Endothelial cell of umbilical vein (primary cell): ENCODE measurements at regions not wholly inside any gene's neighbourhood (a gene's known extent, or its start where the extent isn't known, plus 50 kb on each side); places are given as distances from the start of the nearest gene placed in this dataset.

Experiments used
- BruUV-seq: library from RNA; stranded (reverse); fragments of 400-500 nt; replicated peaks from 2 replicates; lab custom pipeline; 2021; lab: Mats Ljungman, UMichigan
- CTCF ChIA-PET: fragments of 300-600, 350-600 bp; sonication (Branson Sonifier 250); formaldehyde crosslinking; loops from one replicate; lab custom pipeline; 2021; ENCODE audit warnings: antibody characterized with exemption, inconsistent platforms; lab: Charles Lee
- POLR2A ChIA-PET: fragments of 300-600, 350-600 bp; sonication (Branson Sonifier 250); formaldehyde crosslinking; loops from one replicate; lab custom pipeline; 2021; ENCODE audit warnings: antibody characterized with exemption, inconsistent platforms; lab: Charles Lee
- DNase-seq: peaks from one replicate; pipeline ENCODE4 v3.0.0-alpha.2; 2011; ENCODE audit warnings: low read depth, low spot score
- FAIRE-seq: peaks from 2 replicates; lab custom pipeline; 2011; peaks lifted over from hg19 to GRCh38; lab: Jason Lieb, UNC
- H2AFZ ChIP-seq: 2 replicates; pipeline ENCODE4 v1.6.0; 2012; ENCODE audit warnings: low read depth, low read length, control low read depth, inconsistent platforms
- H3K27ac ChIP-seq: 2 replicates; pipeline ENCODE4 v1.5.1; 2011; ENCODE audit warnings: low read depth, mild to moderate bottlenecking, control low read depth, low read length, moderate library complexity; ENCODE audit not compliant: insufficient read depth
- H3K27me3 ChIP-seq, 2 experiments: 2 replicates each; pipeline versions ENCODE4 v1.6.0 to v1.6.1; 2011; ENCODE audit warnings: low read length in 2 of 2, mixed read lengths in 1 of 2; ENCODE audit not compliant: control insufficient read depth in 2 of 2, insufficient read depth in 2 of 2
- H3K36me3 ChIP-seq, 2 experiments: 2 replicates in 1 of 2; 3 replicates in 1 of 2; pipeline ENCODE4 v1.5.1; 2011; ENCODE audit warnings: low read length in 2 of 2, mild to moderate bottlenecking in 1 of 2, moderate library complexity in 1 of 2; ENCODE audit not compliant: control insufficient read depth in 2 of 2, insufficient read depth in 2 of 2; ENCODE audit errors: extremely low read depth in 1 of 2
- H3K4me1 ChIP-seq: 3 replicates; pipeline ENCODE4 v1.5.1; 2011; ENCODE audit warnings: mild to moderate bottlenecking, low read length; ENCODE audit not compliant: control insufficient read depth, insufficient read depth; ENCODE audit errors: extremely low read depth
- H3K4me2 ChIP-seq: 2 replicates; pipeline ENCODE4 v1.6.1; 2011; ENCODE audit warnings: low read length, control low read depth, mixed read lengths; ENCODE audit not compliant: insufficient read depth
- H3K4me3 ChIP-seq, 3 experiments: fragments of 200-600 bp in 1 of 3; sonication (generic), shearing (Covaris generic) in 1 of 3; replicated peaks in 1 of 3; 2 replicates each; pipeline ENCODE4 v1.5.1; 2011 to 2016; ENCODE audit warnings: control low read depth in 3 of 3, low read length in 3 of 3, mild to moderate bottlenecking in 2 of 3, inconsistent platforms in 1 of 3, low read depth in 1 of 3, moderate library complexity in 1 of 3; ENCODE audit not compliant: insufficient read depth in 1 of 3
- H3K79me2 ChIP-seq: 2 replicates; pipeline ENCODE4 v1.6.0; 2012; ENCODE audit warnings: low read length, inconsistent platforms; ENCODE audit not compliant: control insufficient read depth, insufficient read depth
- H3K9ac ChIP-seq: replicated peaks from 2 replicates; pipeline ENCODE3; 2011; ENCODE audit warnings: low read length, control low read depth; ENCODE audit not compliant: insufficient read depth; ENCODE audit errors: extremely low read depth
- H3K9me1 ChIP-seq: replicated peaks from 3 replicates; pipeline ENCODE4 v1.6.0; 2011; ENCODE audit warnings: mild to moderate bottlenecking, low read length; ENCODE audit not compliant: control insufficient read depth, insufficient read depth; ENCODE audit errors: extremely low read depth
- H3K9me3 ChIP-seq: replicated peaks from 2 replicates; pipeline ENCODE4 v1.5.1; 2012; ENCODE audit warnings: low read length, inconsistent platforms; ENCODE audit not compliant: control insufficient read depth, insufficient read depth
- H4K20me1 ChIP-seq: replicated peaks from 2 replicates; pipeline ENCODE3; 2011; ENCODE audit warnings: mild to moderate bottlenecking, low read length; ENCODE audit not compliant: control insufficient read depth, insufficient read depth; ENCODE audit errors: extremely low read depth
- CTCF ChIP-seq, 2 donors: IDR thresholded peaks; 1 replicate in 1 of 2; 2 replicates in 1 of 2; pipeline ENCODE4 v1.5.1; 2011; ENCODE audit warnings: low read length in 2 of 2, mild to moderate bottlenecking in 2 of 2, moderate library complexity in 2 of 2, control low read depth in 1 of 2, inconsistent platforms in 1 of 2, low read depth in 1 of 2; ENCODE audit not compliant: insufficient read depth in 1 of 2; ENCODE audit errors: extremely low read depth in 1 of 2
- EZH2 ChIP-seq: IDR thresholded peaks from 2 replicates; pipeline ENCODE4 v1.6.1; 2012; ENCODE audit warnings: borderline replicate concordance, low read depth, mild to moderate bottlenecking, moderate library complexity, low read length, inconsistent platforms; ENCODE audit not compliant: severe bottlenecking
- FOS ChIP-seq: IDR thresholded peaks from 2 replicates; pipeline ENCODE4 v1.6.1; 2011; ENCODE audit warnings: mild to moderate bottlenecking, low read length, moderate library complexity, borderline replicate concordance; ENCODE audit not compliant: insufficient read depth
- GATA2 ChIP-seq: IDR thresholded peaks from 2 replicates; pipeline ENCODE4 v1.7.0; 2011; ENCODE audit warnings: low read depth, mild to moderate bottlenecking, moderate library complexity, mixed read lengths, low read length; ENCODE audit not compliant: insufficient read length, insufficient read depth
- JUN ChIP-seq: IDR thresholded peaks from 2 replicates; pipeline ENCODE4 v1.6.1; 2011; ENCODE audit warnings: borderline replicate concordance, low read depth; ENCODE audit not compliant: insufficient read length, insufficient read depth
- MAX ChIP-seq: IDR thresholded peaks from 2 replicates; pipeline ENCODE4 v1.6.1; 2011; ENCODE audit not compliant: insufficient read depth, insufficient read length
- MYC ChIP-seq: IDR thresholded peaks from one replicate; pipeline ENCODE4 v1.6.1; 2011; ENCODE audit warnings: mild to moderate bottlenecking, low read depth, low read length
- POLR2A ChIP-seq: IDR thresholded peaks from 2 replicates; pipeline ENCODE4 v1.6.1; 2012; ENCODE audit warnings: low read depth, mild to moderate bottlenecking, control low read depth, low read length
- POLR2AphosphoS5 ChIP-seq: IDR thresholded peaks from 2 replicates; pipeline ENCODE4 v1.6.1; 2012; ENCODE audit warnings: low read depth, mild to moderate bottlenecking, control low read depth, low read length, moderate library complexity; ENCODE audit not compliant: insufficient read depth
- dilution Hi-C: fragments of 300-500 bp; cut with MboI; formaldehyde crosslinking; loops from one replicate; pipeline ENCODE4 v1.15.0; 2019; ENCODE audit warnings: low sequenced_read_pairs; ENCODE audit not compliant: extremely low pct_ligation_motif_present
- intact Hi-C: fragments of 100-400 bp; cut with micrococcal nuclease; formaldehyde crosslinking; loops from one replicate; pipeline ENCODE4 v1.10.0; 2022

- POLR2A ChIA-PET = no interaction called here
- no TSS peak for BruUV-seq
- peak; percentile 26 for DNase-seq
- no peak overlapping the region for H3K27ac ChIP-seq
- H3K4me1 ChIP-seq = peaks cover 6% of the 10 kb centered on the region
- no peaks in the 10 kb centered on the region for H4K20me1 ChIP-seq
- no peak overlapping the region for H2AFZ ChIP-seq
- no peaks in the 10 kb centered on the region for H3K9me1 ChIP-seq
- FAIRE-seq = no peak
- H3K79me2 ChIP-seq = no peaks in the 10 kb centered on the region
- H3K9ac ChIP-seq = no peak overlapping the region
- H3K4me3 ChIP-seq = no peak overlapping the region
- H3K4me2 ChIP-seq = no peak overlapping the region
- no peaks in the 10 kb centered on the region for H3K27me3 ChIP-seq
- CTCF ChIA-PET = interaction anchor here (1.2 to 1.6 kb wide), 3 partner anchors 11 to 89 kb away, joined by 3 to 6 read pairs (median 4); no protein-coding TSS in a partner anchor
- no peaks in the 10 kb centered on the region for H3K9me3 ChIP-seq
- dilution Hi-C loops (no loop called here), intact Hi-C loops (no loop called here)
- H3K36me3 ChIP-seq = no peaks in the 10 kb centered on the region
- TF ChIP-seq EZH2 = no peak
- no peak for TF ChIP-seq GATA2
- TF ChIP-seq POLR2A = no peak
- no peak for TF ChIP-seq POLR2AphosphoS5
- TF ChIP-seq JUN = no peak
- no peak for TF ChIP-seq MAX
- TF ChIP-seq FOS = no peak
- TF ChIP-seq MYC = no peak
- no peak for TF ChIP-seq CTCF (IDR thresholded peaks at IDR 0.05; ENCODE audit: extremely low read depth in 1 of 2, insufficient read depth in 1 of 2, low read depth in 1 of 2, low read length in 2 of 2)
Observed at GRCh38 chr12:19846574-19846973, 407.3 kb downstream of the AEBP2 start.
